Loucy (cell line): ENCODE measurements at regions not wholly inside any gene's neighbourhood (a gene's known extent, or its start where the extent isn't known, plus 50 kb on each side); places are given as distances from the start of the nearest gene placed in this dataset.

ENCODE experiments used
- EZH2phosphoT487 ChIP-seq: fragments of 200-600 bp; IDR thresholded peaks from 2 replicates; pipeline ENCODE4 v1.6.1; 2018; ENCODE audit warnings: antibody characterized with exemption, mild to moderate bottlenecking, moderate library complexity, borderline replicate concordance
- TF ChIP-seq, protein P1 (sequence below): fragments of 200-600 bp; sonication (generic); conservative IDR thresholded peaks from 2 replicates; pipeline ENCODE4 v1.5.1; 2014; ENCODE audit warnings: mild to moderate bottlenecking, antibody characterized with exemption, low read length

DNA sequence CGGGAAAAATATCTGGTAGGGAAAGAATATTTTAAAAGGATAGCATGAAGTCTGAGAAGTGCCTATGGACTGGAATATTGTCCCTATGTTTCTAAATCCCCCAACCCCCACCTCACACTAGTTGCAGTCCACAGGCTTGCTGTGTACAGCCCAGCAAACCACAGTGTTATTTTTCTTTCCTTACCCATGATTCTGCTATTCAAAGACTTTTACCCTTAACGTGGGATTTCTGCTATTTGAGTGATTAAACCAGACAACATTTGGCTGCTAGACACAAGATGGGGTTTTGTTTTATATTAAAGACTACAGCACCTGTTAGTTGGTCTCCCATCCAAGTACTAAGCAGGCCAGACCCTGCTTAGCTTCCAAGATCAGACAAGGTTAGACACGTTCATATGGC, 120.5 kb upstream of the MYO3A start:
- TF ChIP-seq, protein P1, sequence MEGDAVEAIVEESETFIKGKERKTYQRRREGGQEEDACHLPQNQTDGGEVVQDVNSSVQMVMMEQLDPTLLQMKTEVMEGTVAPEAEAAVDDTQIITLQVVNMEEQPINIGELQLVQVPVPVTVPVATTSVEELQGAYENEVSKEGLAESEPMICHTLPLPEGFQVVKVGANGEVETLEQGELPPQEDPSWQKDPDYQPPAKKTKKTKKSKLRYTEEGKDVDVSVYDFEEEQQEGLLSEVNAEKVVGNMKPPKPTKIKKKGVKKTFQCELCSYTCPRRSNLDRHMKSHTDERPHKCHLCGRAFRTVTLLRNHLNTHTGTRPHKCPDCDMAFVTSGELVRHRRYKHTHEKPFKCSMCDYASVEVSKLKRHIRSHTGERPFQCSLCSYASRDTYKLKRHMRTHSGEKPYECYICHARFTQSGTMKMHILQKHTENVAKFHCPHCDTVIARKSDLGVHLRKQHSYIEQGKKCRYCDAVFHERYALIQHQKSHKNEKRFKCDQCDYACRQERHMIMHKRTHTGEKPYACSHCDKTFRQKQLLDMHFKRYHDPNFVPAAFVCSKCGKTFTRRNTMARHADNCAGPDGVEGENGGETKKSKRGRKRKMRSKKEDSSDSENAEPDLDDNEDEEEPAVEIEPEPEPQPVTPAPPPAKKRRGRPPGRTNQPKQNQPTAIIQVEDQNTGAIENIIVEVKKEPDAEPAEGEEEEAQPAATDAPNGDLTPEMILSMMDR, result no peak
- no peak for TF ChIP-seq EZH2phosphoT487
